ENCODE measurements at regions not wholly inside any gene's neighbourhood (a gene's known extent, or its start where the extent isn't known, plus 50 kb on each side); places are given as distances from the start of the nearest gene placed in this dataset.

- no peak for TF ChIP-seq CTCF (IDR thresholded peaks at IDR 0.05)
- TF ChIP-seq POLR2A (IDR thresholded peaks at IDR 0.05) = no peak
- no peak for TF ChIP-seq EP300 (IDR thresholded peaks at IDR 0.05; ENCODE audit: low read depth)
Observed at GRCh38 chr15:37483779-37484178, 383.4 kb upstream of the MEIS2 start.
